Stomach (tissue), 4 donors: ENCODE measurements at regions not wholly inside any gene's neighbourhood (a gene's known extent, or its start where the extent isn't known, plus 50 kb on each side); places are given as distances from the start of the nearest gene placed in this dataset.

ENCODE experiments used
- EP300 ChIP-seq: sonication (generic); formaldehyde crosslinking; IDR thresholded peaks from one replicate; pipeline ENCODE4 v1.6.1; 2017; ENCODE audit warnings: antibody characterized with exemption
- POLR2A ChIP-seq, 4 donors: fragments of 450-650 bp; IDR thresholded peaks; one replicate each; pipeline ENCODE4 v1.6.1; 2016; ENCODE audit warnings: antibody characterized with exemption in 4 of 4, control low read depth in 2 of 4, mild to moderate bottlenecking in 1 of 4, moderate library complexity in 1 of 4
- POLR2AphosphoS5 ChIP-seq, 3 donors: sonication (generic); formaldehyde crosslinking; IDR thresholded peaks; one replicate each; pipeline ENCODE4 v1.6.1; 2016; ENCODE audit warnings: antibody characterized with exemption in 3 of 3
- TF ChIP-seq, protein P1 (sequence below), 7 experiments: fragments of 450-650 bp in 4 of 7; fragments of 200-600 bp in 3 of 7; sonication (generic) in 3 of 7; IDR thresholded peaks; one replicate each; pipeline ENCODE4 v1.5.1; 2016 to 2019; ENCODE audit warnings: antibody characterized with exemption in 7 of 7, control low read depth in 2 of 7, mild to moderate bottlenecking in 1 of 7

DNA sequence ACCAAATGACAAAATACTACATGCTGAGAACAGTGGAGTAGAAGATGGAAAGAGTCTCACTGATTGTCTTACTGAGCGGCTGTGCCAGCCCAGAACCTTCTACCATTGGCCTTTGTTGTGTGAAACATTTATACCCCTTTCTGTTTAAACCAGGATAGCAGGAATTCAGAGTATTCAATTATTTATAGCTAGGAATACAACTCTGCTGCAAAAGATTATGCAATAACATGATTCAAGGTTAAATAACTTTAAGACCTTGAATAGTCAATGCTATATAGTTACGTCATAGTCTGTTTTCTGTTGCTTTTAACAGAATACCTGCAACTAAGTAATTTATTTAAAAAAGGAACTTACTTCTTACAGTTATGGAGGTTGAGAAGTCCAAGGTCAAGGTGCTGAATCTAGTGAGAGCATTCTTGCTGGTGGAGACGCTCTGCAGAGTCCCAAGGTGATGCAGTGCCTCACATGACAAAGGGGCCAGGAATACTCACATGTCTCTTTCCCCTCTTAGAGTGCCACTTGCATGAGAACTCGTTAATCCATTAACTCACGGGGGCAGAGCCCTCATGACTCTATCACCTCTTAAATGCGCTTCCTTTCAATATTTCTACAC lies 371.8 kb downstream of the MDFIC start:
- TF ChIP-seq, protein P1, sequence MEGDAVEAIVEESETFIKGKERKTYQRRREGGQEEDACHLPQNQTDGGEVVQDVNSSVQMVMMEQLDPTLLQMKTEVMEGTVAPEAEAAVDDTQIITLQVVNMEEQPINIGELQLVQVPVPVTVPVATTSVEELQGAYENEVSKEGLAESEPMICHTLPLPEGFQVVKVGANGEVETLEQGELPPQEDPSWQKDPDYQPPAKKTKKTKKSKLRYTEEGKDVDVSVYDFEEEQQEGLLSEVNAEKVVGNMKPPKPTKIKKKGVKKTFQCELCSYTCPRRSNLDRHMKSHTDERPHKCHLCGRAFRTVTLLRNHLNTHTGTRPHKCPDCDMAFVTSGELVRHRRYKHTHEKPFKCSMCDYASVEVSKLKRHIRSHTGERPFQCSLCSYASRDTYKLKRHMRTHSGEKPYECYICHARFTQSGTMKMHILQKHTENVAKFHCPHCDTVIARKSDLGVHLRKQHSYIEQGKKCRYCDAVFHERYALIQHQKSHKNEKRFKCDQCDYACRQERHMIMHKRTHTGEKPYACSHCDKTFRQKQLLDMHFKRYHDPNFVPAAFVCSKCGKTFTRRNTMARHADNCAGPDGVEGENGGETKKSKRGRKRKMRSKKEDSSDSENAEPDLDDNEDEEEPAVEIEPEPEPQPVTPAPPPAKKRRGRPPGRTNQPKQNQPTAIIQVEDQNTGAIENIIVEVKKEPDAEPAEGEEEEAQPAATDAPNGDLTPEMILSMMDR (IDR thresholded peaks at IDR 0.05) = no peak
- TF ChIP-seq POLR2A (IDR thresholded peaks at IDR 0.05) (no peak), POLR2AphosphoS5 (IDR thresholded peaks at IDR 0.05) (no peak), EP300 (no peak)
